Vagina (tissue), 2 donors: ENCODE measurements at regions not wholly inside any gene's neighbourhood (a gene's known extent, or its start where the extent isn't known, plus 50 kb on each side); places are given as distances from the start of the nearest gene placed in this dataset.

Source experiments
- POLR2A ChIP-seq, 2 donors: fragments of 450-650 bp; IDR thresholded peaks; one replicate each; pipeline ENCODE4 v1.6.1; 2017; ENCODE audit warnings: antibody characterized with exemption in 2 of 2, mild to moderate bottlenecking in 2 of 2, moderate library complexity in 2 of 2
- POLR2AphosphoS5 ChIP-seq, 2 donors: sonication (generic); formaldehyde crosslinking; IDR thresholded peaks; one replicate each; pipeline ENCODE4 v1.9.0; 2017; ENCODE audit warnings: antibody characterized with exemption in 2 of 2, mild to moderate bottlenecking in 2 of 2, low read depth in 1 of 2; ENCODE audit not compliant: insufficient read depth in 1 of 2

DNA sequence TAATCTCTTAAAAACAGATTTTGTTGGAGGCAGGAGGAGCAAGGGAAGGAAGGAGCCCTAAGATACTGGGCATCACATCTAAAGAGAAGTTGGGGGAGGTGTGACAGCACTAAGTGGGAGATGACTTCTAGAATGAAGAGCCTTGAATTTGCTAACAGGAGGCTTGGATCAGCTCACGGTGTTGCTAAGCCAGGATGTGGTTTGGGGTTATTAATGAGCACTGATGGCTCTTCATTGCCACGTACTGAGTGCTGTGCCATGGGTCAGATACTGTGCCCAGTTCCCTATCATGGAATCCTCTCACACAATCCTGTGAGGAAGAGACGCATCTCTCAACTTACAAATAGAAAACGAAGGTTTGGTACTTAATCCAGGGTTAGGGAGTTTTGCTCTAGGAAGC lies 78.5 kb downstream of the C7orf25 start:
- TF ChIP-seq POLR2AphosphoS5 (IDR thresholded peaks at IDR 0.05; ENCODE audit: insufficient read depth in 1 of 2, low read depth in 1 of 2) (no peak), POLR2A (IDR thresholded peaks at IDR 0.05) (no peak)
